ENCODE measurements at regions not wholly inside any gene's neighbourhood (a gene's known extent, or its start where the extent isn't known, plus 50 kb on each side); places are given as distances from the start of the nearest gene placed in this dataset.
"Not testable (repeated sequence)": the region's sequence is repeated elsewhere in the genome, so short reads cannot be mapped to it uniquely, and the experiment has no call there.

GRCh38 chr2:183825710-183826109, 701.5 kb downstream of the NUP35 start:
- no peak for DNase-seq

- no peak for DNase-seq
Observed at GRCh38 chr2:183829931-183830330, 705.7 kb downstream of the NUP35 start.

- no peak for DNase-seq
Observed at GRCh38 chr2:183837157-183837556, 712.9 kb downstream of the NUP35 start.

- DNase-seq, result no peak
Observed at GRCh38 chr2:183838295-183838694, 714.1 kb downstream of the NUP35 start.

- no peak for DNase-seq
Observed at GRCh38 chr2:183840061-183840584, 715.9 kb downstream of the NUP35 start.

- DNase-seq, result not testable (repeated sequence)
Observed at GRCh38 chr2:183849826-183850225, 725.6 kb downstream of the NUP35 start.

- no peak for DNase-seq
Observed at GRCh38 chr2:183859129-183859528, 734.9 kb downstream of the NUP35 start.

- no peak for DNase-seq
Observed at GRCh38 chr2:183866666-183867065, 731.7 kb upstream of the ZNF804A start.

GRCh38 chr2:183867206-183867605, 731.1 kb upstream of the ZNF804A start:
- no peak for DNase-seq

- no peak for DNase-seq
Observed at GRCh38 chr2:183868153-183868552, 730.2 kb upstream of the ZNF804A start.

- DNase-seq, result no peak
Observed at GRCh38 chr2:183868707-183869106, 729.6 kb upstream of the ZNF804A start.

GRCh38 chr2:183872131-183872530, 726.2 kb upstream of the ZNF804A start:
- no peak for DNase-seq

GRCh38 chr2:183881978-183882377, 716.4 kb upstream of the ZNF804A start:
- no peak for DNase-seq

- DNase-seq, result no peak
Observed at GRCh38 chr2:183892315-183892941, 705.9 kb upstream of the ZNF804A start.

GRCh38 chr2:183898641-183899040, 699.7 kb upstream of the ZNF804A start:
- DNase-seq, result no peak

- DNase-seq, result no peak
Observed at GRCh38 chr2:183901931-183902330, 696.4 kb upstream of the ZNF804A start.

GRCh38 chr2:183903026-183903425, 695.3 kb upstream of the ZNF804A start:
- no peak for DNase-seq

- DNase-seq, result not testable (repeated sequence)
Observed at GRCh38 chr2:183916041-183916440, 682.3 kb upstream of the ZNF804A start.

GRCh38 chr2:183919167-183919566, 679.2 kb upstream of the ZNF804A start:
- no peak for DNase-seq

GRCh38 chr2:183919926-183920325, 678.4 kb upstream of the ZNF804A start:
- no peak for DNase-seq

- no peak for DNase-seq
Observed at GRCh38 chr2:183925281-183925680, 673.0 kb upstream of the ZNF804A start.

GRCh38 chr2:183926433-183926832, 671.9 kb upstream of the ZNF804A start:
- DNase-seq, result no peak

GRCh38 chr2:183927406-183928325, 670.7 kb upstream of the ZNF804A start:
- DNase-seq, result no peak

GRCh38 chr2:183935005-183935404, 663.3 kb upstream of the ZNF804A start:
- peak; percentile 60 for DNase-seq
